PC-9 (cell line): ENCODE measurements at regions not wholly inside any gene's neighbourhood (a gene's known extent, or its start where the extent isn't known, plus 50 kb on each side); places are given as distances from the start of the nearest gene placed in this dataset.

Source experiments
- BruUV-seq: library from RNA; stranded (reverse); fragments of 400-500 nt; replicated peaks from 2 replicates; lab custom pipeline; 2021; lab: Mats Ljungman, UMichigan
- CTCF ChIA-PET: fragments of 300-600 bp; sonication (Branson Sonifier 250); formaldehyde crosslinking; loops from one replicate; lab custom pipeline; 2022; ENCODE audit warnings: antibody characterized with exemption; lab: Charles Lee
- POLR2A ChIA-PET: fragments of 300-600 bp; sonication (Branson Sonifier 250); formaldehyde crosslinking; loops from one replicate; lab custom pipeline; 2022; ENCODE audit warnings: antibody characterized with exemption; ENCODE audit not compliant: unreplicated experiment; lab: Charles Lee
- DNase-seq, 2 experiments: peaks; one replicate each; pipeline versions ENCODE4 v3.0.0 to v3.0.0-alpha.2; 2015 to 2022; ENCODE audit warnings: mixed read lengths in 1 of 2
- H2AFZ ChIP-seq: fragments of 200-600 bp; sonication (generic); 2 replicates; pipeline ENCODE4 v1.8.1; 2017; ENCODE audit warnings: antibody characterized with exemption
- H3F3A ChIP-seq: fragments of 200-600 bp; sonication (generic); 2 replicates; pipeline ENCODE4 v1.8.1; 2017; ENCODE audit warnings: antibody characterized with exemption, mild to moderate bottlenecking, low read depth; ENCODE audit not compliant: insufficient read depth
- H3K27ac ChIP-seq: fragments of 200-600 bp; sonication (generic); 2 replicates; pipeline ENCODE4 v1.6.1; 2016; ENCODE audit warnings: mixed run types
- H3K27me3 ChIP-seq: fragments of 200-600 bp; sonication (generic); 2 replicates; pipeline ENCODE4 v1.6.1; 2016; ENCODE audit warnings: low read depth, mixed run types; ENCODE audit not compliant: insufficient read depth
- H3K36me3 ChIP-seq: fragments of 200-600 bp; sonication (generic); 2 replicates; pipeline ENCODE4 v1.6.1; 2016; ENCODE audit warnings: low read depth, mixed run types
- H3K4me1 ChIP-seq: fragments of 200-600 bp; sonication (generic); replicated peaks from 2 replicates; pipeline ENCODE4 v1.6.1; 2016; ENCODE audit warnings: mixed run types; ENCODE audit not compliant: insufficient read depth
- H3K4me2 ChIP-seq: fragments of 200-600 bp; sonication (generic); 2 replicates; pipeline ENCODE4 v1.6.1; 2017; ENCODE audit warnings: mixed run types
- H3K4me3 ChIP-seq: fragments of 200-600 bp; sonication (generic); 2 replicates; pipeline ENCODE4 v1.6.1; 2016; ENCODE audit warnings: mixed run types
- H3K79me2 ChIP-seq: fragments of 200-600 bp; sonication (generic); 2 replicates; pipeline ENCODE4 v1.6.1; 2017; ENCODE audit warnings: low read depth, mixed run types
- H3K9me2 ChIP-seq: fragments of 200-600 bp; sonication (generic); 2 replicates; pipeline ENCODE4 v1.8.1; 2017; ENCODE audit warnings: mild to moderate bottlenecking; ENCODE audit not compliant: insufficient read depth
- H3K9me3 ChIP-seq: fragments of 200-600 bp; sonication (generic); 2 replicates; pipeline ENCODE4 v1.8.1; 2016; ENCODE audit warnings: low read depth; ENCODE audit not compliant: insufficient read depth
- H4K20me1 ChIP-seq: fragments of 200-600 bp; sonication (generic); 2 replicates; pipeline ENCODE4 v1.8.1; 2017; ENCODE audit not compliant: insufficient read depth
- EZH2 ChIP-seq: fragments of 200-600 bp; sonication (generic); IDR thresholded peaks from 2 replicates; pipeline ENCODE4 v1.8.0; 2017; ENCODE audit warnings: antibody characterized with exemption, low read depth
- intact Hi-C: fragments of 100-400 bp; cut with micrococcal nuclease; formaldehyde crosslinking; loops from one replicate; pipeline ENCODE4 v1.10.0; 2022; ENCODE audit not compliant: unreplicated experiment
- TF ChIP-seq, protein P1 (sequence below): fragments of 200-600 bp; sonication (generic); conservative IDR thresholded peaks from 2 replicates; pipeline ENCODE4 v1.6.1; 2017; ENCODE audit warnings: mixed run types, antibody characterized with exemption, mild to moderate bottlenecking, moderate library complexity

DNA sequence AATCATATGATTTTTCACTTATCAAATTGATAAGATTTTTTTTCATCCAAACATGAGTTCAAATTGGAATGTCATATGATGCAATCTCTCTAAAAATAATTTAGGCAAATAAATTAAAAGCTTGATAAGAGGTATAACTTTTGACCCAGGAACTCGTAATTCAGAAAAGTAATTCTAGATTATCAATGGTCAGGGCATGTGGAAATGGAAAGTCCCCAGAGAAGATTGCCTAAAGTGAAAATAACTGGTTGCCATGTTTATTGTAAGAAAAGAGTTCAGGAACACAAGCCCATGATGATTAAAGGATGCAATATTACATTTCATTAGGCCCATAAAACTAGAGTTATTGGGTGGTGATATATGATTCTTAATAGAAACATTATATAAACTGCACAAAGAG lies 1514.8 kb downstream of the SI start:
- POLR2A ChIA-PET: no interaction called here
- BruUV-seq: no TSS peak
- H3K36me3 ChIP-seq: no peaks in the 10 kb centered on the region

DNA sequence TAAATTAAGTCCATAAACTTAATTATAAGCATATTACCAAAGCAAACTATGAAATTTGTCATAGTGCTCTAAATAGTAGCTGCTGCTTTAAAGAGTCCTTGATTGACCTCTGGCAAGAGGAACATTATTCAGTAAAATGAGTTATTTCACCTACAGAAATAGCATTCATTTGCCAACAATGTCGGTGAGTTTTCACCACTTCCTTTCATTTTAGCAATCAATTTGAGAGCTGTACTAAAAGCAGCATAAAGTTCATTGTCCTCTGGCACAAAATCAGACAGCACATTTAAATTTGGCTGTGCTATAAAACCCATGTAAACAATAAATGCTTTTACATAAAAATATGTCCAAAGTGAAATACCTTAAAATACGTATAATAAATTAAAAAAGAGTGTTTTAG lies 1515.7 kb downstream of the SI start:
- ChIA-PET POLR2A (no interaction called here), CTCF (no interaction called here)
- Histone ChIP-seq H3K27me3 (no peaks in the 10 kb centered on the region), H3K4me3 (no peak overlapping the region), H3K27ac (no peak overlapping the region), H3F3A (no peaks in the 10 kb centered on the region), H2AFZ (no peak overlapping the region), H3K79me2 (no peaks in the 10 kb centered on the region), H3K9me3 (0 out of 2 replicates have a peak, but pooled peaks cover 3% of the 10 kb centered on the region), H3K36me3 (no peaks in the 10 kb centered on the region), H4K20me1 (no peaks in the 10 kb centered on the region), H3K9me2 (no peaks in the 10 kb centered on the region), H3K4me2 (no peak overlapping the region), H3K4me1 (no peaks in the 10 kb centered on the region)
- intact Hi-C loops: no loop called here
- DNase-seq: no peak
- TF ChIP-seq, protein P1, sequence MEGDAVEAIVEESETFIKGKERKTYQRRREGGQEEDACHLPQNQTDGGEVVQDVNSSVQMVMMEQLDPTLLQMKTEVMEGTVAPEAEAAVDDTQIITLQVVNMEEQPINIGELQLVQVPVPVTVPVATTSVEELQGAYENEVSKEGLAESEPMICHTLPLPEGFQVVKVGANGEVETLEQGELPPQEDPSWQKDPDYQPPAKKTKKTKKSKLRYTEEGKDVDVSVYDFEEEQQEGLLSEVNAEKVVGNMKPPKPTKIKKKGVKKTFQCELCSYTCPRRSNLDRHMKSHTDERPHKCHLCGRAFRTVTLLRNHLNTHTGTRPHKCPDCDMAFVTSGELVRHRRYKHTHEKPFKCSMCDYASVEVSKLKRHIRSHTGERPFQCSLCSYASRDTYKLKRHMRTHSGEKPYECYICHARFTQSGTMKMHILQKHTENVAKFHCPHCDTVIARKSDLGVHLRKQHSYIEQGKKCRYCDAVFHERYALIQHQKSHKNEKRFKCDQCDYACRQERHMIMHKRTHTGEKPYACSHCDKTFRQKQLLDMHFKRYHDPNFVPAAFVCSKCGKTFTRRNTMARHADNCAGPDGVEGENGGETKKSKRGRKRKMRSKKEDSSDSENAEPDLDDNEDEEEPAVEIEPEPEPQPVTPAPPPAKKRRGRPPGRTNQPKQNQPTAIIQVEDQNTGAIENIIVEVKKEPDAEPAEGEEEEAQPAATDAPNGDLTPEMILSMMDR: no peak
- no peak for TF ChIP-seq EZH2
- no TSS peak for BruUV-seq

More for the DNA sequence above, 1514.8 kb downstream of the SI start:
- H3K79me2 ChIP-seq: no peaks in the 10 kb centered on the region
- CTCF ChIA-PET: no interaction called here
- TF ChIP-seq, protein P1: no peak
- no peak for TF ChIP-seq EZH2
- H4K20me1 ChIP-seq: no peaks in the 10 kb centered on the region
- H3K4me3 ChIP-seq: no peak overlapping the region
- no peaks in the 10 kb centered on the region for H3K9me2 ChIP-seq
- H3K4me2 ChIP-seq: no peak overlapping the region
- H3K27ac ChIP-seq: no peak overlapping the region
- no peak overlapping the region for H2AFZ ChIP-seq
- intact Hi-C loops: no loop called here
- no peaks in the 10 kb centered on the region for H3F3A ChIP-seq
- DNase-seq: no peak
- H3K9me3 ChIP-seq: 0 out of 2 replicates have a peak, but pooled peaks cover 3% of the 10 kb centered on the region
- H3K27me3 ChIP-seq: no peaks in the 10 kb centered on the region
- H3K4me1 ChIP-seq: no peaks in the 10 kb centered on the region

DNA sequence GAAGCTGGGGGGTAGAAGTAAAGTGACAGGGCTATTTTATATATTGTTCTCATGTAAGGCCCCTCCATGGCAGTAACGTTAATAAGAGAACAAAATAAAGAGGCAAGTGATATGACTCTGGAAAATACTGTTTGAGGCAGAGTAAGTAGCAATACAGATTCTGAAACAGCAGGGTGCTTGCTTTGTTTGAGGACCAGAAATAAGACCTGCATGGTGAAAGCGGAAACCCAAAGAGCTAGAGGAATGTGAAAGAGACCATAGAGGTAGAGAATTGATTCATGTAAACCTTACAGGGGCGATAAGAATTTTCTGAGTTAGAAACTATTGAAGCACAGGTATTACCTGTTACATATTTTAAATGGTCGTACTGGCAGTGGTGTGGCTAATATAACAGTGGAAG lies 1517.1 kb downstream of the SI start:
- Histone ChIP-seq H3K9me3 (0 out of 2 replicates have a peak, but pooled peaks cover 3% of the 10 kb centered on the region), H3K4me2 (no peak overlapping the region), H3F3A (no peaks in the 10 kb centered on the region), H3K27me3 (no peaks in the 10 kb centered on the region), H4K20me1 (no peaks in the 10 kb centered on the region), H2AFZ (0 out of 2 replicates have a peak overlapping the region, but pooled peaks have one; percentile 46), H3K4me1 (no peaks in the 10 kb centered on the region), H3K27ac (no peak overlapping the region), H3K36me3 (no peaks in the 10 kb centered on the region), H3K4me3 (no peak overlapping the region), H3K9me2 (no peaks in the 10 kb centered on the region), H3K79me2 (no peaks in the 10 kb centered on the region)
- intact Hi-C loops: no loop called here
- ChIA-PET POLR2A (no interaction called here), CTCF (no interaction called here)
- no TSS peak for BruUV-seq
- TF ChIP-seq, protein P1: no peak
- TF ChIP-seq EZH2: no peak
- no peak for DNase-seq
